ENCODE measurements at regions not wholly inside any gene's neighbourhood (a gene's known extent, or its start where the extent isn't known, plus 50 kb on each side); places are given as distances from the start of the nearest gene placed in this dataset.

GRCh38 chr13:73292127-73292526, 233.3 kb downstream of the KLF5 start:
- no peak overlapping the region for H3K27ac ChIP-seq
- ChIA-PET POLR2A (ENCODE audit: low non-redundant PET) (no interaction called here), CTCF (no interaction called here)
- TF ChIP-seq, protein P1, sequence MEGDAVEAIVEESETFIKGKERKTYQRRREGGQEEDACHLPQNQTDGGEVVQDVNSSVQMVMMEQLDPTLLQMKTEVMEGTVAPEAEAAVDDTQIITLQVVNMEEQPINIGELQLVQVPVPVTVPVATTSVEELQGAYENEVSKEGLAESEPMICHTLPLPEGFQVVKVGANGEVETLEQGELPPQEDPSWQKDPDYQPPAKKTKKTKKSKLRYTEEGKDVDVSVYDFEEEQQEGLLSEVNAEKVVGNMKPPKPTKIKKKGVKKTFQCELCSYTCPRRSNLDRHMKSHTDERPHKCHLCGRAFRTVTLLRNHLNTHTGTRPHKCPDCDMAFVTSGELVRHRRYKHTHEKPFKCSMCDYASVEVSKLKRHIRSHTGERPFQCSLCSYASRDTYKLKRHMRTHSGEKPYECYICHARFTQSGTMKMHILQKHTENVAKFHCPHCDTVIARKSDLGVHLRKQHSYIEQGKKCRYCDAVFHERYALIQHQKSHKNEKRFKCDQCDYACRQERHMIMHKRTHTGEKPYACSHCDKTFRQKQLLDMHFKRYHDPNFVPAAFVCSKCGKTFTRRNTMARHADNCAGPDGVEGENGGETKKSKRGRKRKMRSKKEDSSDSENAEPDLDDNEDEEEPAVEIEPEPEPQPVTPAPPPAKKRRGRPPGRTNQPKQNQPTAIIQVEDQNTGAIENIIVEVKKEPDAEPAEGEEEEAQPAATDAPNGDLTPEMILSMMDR (conservative IDR thresholded peaks at IDR 0.05; ENCODE audit: low read depth): no peak
- no peak for DNase-seq (ENCODE audit: low spot score)

GRCh38 chr13:73290844-73291243, 232.0 kb downstream of the KLF5 start:
- ChIA-PET POLR2A (ENCODE audit: low non-redundant PET) (no interaction called here), CTCF (no interaction called here)
- no peak overlapping the region for H3K27ac ChIP-seq
- TF ChIP-seq, protein P1 (conservative IDR thresholded peaks at IDR 0.05; ENCODE audit: low read depth): no peak
- no peak for DNase-seq (ENCODE audit: low spot score)

DNA sequence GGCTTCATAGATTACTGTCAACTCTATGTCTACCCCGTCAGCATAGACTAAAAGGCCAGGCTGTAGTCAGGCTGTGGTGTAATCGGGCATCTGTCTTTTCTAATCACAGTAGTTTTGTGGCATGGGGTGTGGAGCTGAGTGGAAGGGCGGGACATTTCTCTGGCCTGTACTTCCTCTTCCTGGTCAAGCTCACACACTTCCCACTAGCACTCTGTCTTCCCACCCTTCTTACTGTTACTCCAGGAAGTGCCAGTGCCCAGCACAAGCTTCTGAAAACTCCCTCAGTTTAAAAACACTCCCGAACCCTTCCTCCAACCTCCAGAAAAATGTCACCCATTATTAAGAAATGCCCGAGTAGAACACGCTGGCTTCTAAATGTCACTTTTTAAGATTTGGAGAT, 229.8 kb downstream of the KLF5 start:
- TF ChIP-seq, protein P1 (conservative IDR thresholded peaks at IDR 0.05; ENCODE audit: low read depth): no peak
- POLR2A ChIA-PET (ENCODE audit: low non-redundant PET): no interaction called here
- H3K27ac ChIP-seq: no peak overlapping the region
- DNase-seq (ENCODE audit: low spot score): no peak
- CTCF ChIA-PET: no interaction called here

GRCh38 chr13:73287831-73288230, 229.0 kb downstream of the KLF5 start:
- ChIA-PET POLR2A (ENCODE audit: low non-redundant PET) (no interaction called here), CTCF (no interaction called here)
- no peak for DNase-seq (ENCODE audit: low spot score)
- H3K27ac ChIP-seq: no peak overlapping the region
- TF ChIP-seq, protein P1 (conservative IDR thresholded peaks at IDR 0.05; ENCODE audit: low read depth): no peak

- DNase-seq (ENCODE audit: low spot score): peak; percentile 62
- TF ChIP-seq, protein P1 (conservative IDR thresholded peaks at IDR 0.05; ENCODE audit: low read depth): no peak
- H3K27ac ChIP-seq: peak overlapping the region; percentile 75
- ChIA-PET POLR2A (ENCODE audit: low non-redundant PET) (interaction anchor here (0.6 kb wide), 1 partner anchor 126 kb away, joined by 4 read pairs; no protein-coding TSS in a partner anchor), CTCF (no interaction called here)
These were observed 228.3 kb downstream of the KLF5 start for GRCh38 chr13:73286942-73287620.

GRCh38 chr13:73286177-73286576, 227.4 kb downstream of the KLF5 start:
- TF ChIP-seq, protein P1 (conservative IDR thresholded peaks at IDR 0.05; ENCODE audit: low read depth): no peak
- POLR2A ChIA-PET (ENCODE audit: low non-redundant PET): no interaction called here
- CTCF ChIA-PET: no interaction called here
- no peak overlapping the region for H3K27ac ChIP-seq
- DNase-seq (ENCODE audit: low spot score): no peak

Data from RWPE1 (cell line).